HFFc6 (cell line): ENCODE measurements at regions not wholly inside any gene's neighbourhood (a gene's known extent, or its start where the extent isn't known, plus 50 kb on each side); places are given as distances from the start of the nearest gene placed in this dataset.

Experiments used
- DNase-seq: peaks from one replicate; pipeline ENCODE4 v3.0.0-alpha.2; 2018
- H3K27ac Mint-ChIP-seq: 2 replicates; pipeline ENCODE4 v1.8.0; 2020; ENCODE audit warnings: mild to moderate bottlenecking, mixed read lengths
- H3K27me3 Mint-ChIP-seq: 2 replicates; pipeline ENCODE4 v1.8.0; 2021; ENCODE audit warnings: mild to moderate bottlenecking, moderate library complexity, mixed read lengths; ENCODE audit not compliant: insufficient read depth
- H3K36me3 Mint-ChIP-seq: 2 replicates; pipeline ENCODE4 v1.8.0; 2021; ENCODE audit warnings: low read depth, mixed read lengths
- H3K4me1 Mint-ChIP-seq: 2 replicates; pipeline ENCODE4 v1.8.0; 2020; ENCODE audit warnings: low read depth, mixed read lengths
- H3K4me3 Mint-ChIP-seq: 2 replicates; pipeline ENCODE4 v1.8.0; 2020; ENCODE audit warnings: mild to moderate bottlenecking, moderate library complexity, mixed read lengths
- H3K9me3 Mint-ChIP-seq: 2 replicates; pipeline ENCODE4 v1.8.0; 2020; ENCODE audit warnings: mild to moderate bottlenecking, mixed read lengths
- TF ChIP-seq, protein P1 (sequence below): fragments of 200-600 bp; sonication (generic); IDR thresholded peaks from 2 replicates; pipeline ENCODE4 v1.5.0; 2021; ENCODE audit warnings: antibody characterized with exemption, mild to moderate bottlenecking

DNA sequence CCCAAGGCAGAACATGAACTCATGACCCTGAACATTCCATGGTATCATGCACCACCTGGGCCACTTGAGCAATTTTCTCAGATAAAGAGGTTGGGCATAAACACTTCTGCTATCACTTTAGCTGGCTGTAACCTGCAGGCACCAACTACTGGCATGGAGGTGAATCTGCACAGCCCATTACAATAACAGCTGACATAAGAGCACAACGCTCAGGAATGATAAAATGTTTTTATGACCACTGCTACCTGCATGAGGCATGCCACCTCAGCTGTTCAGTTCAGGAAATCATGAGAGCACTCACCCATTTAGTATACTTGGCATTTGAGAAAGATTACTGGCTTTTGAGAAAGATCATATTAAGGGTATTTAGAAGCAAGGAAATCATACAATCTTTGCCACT is 85.7 kb upstream of the SPIN4 start:
- Mint-ChIP-seq H3K27me3 (no peaks in the 10 kb centered on the region), H3K4me3 (no peak overlapping the region), H3K9me3 (no peaks in the 10 kb centered on the region), H3K27ac (no peak overlapping the region), H3K36me3 (no peaks in the 10 kb centered on the region), H3K4me1 (no peaks in the 10 kb centered on the region)
- TF ChIP-seq, protein P1, sequence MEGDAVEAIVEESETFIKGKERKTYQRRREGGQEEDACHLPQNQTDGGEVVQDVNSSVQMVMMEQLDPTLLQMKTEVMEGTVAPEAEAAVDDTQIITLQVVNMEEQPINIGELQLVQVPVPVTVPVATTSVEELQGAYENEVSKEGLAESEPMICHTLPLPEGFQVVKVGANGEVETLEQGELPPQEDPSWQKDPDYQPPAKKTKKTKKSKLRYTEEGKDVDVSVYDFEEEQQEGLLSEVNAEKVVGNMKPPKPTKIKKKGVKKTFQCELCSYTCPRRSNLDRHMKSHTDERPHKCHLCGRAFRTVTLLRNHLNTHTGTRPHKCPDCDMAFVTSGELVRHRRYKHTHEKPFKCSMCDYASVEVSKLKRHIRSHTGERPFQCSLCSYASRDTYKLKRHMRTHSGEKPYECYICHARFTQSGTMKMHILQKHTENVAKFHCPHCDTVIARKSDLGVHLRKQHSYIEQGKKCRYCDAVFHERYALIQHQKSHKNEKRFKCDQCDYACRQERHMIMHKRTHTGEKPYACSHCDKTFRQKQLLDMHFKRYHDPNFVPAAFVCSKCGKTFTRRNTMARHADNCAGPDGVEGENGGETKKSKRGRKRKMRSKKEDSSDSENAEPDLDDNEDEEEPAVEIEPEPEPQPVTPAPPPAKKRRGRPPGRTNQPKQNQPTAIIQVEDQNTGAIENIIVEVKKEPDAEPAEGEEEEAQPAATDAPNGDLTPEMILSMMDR = no peak
- no peak for DNase-seq

DNA sequence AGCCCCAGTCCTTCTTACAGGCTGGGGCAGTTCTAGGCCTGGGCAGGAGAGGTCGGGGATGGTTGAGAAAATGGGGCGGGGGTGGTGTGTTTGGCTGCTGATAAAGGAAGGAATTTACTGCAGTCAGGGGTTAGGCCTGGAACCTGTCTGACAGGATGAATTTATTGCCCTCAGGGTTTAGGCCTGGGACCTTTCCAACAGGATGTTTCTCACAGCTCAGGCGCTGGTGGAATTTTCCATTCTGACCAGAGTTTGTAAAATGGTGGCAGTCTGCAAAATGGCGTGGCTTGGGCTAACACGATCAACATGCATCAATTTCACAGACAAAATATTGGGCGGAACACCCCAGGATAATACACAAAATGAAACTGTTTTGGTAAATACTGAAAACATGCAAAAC is 83.5 kb upstream of the SPIN4 start:
- DNase-seq = no peak
- H3K27me3 Mint-ChIP-seq = no peaks in the 10 kb centered on the region
- no peaks in the 10 kb centered on the region for H3K36me3 Mint-ChIP-seq
- TF ChIP-seq, protein P1 = no peak
- H3K27ac Mint-ChIP-seq = no peak overlapping the region
- no peaks in the 10 kb centered on the region for H3K9me3 Mint-ChIP-seq
- H3K4me1 Mint-ChIP-seq = no peaks in the 10 kb centered on the region
- H3K4me3 Mint-ChIP-seq = no peak overlapping the region

DNA sequence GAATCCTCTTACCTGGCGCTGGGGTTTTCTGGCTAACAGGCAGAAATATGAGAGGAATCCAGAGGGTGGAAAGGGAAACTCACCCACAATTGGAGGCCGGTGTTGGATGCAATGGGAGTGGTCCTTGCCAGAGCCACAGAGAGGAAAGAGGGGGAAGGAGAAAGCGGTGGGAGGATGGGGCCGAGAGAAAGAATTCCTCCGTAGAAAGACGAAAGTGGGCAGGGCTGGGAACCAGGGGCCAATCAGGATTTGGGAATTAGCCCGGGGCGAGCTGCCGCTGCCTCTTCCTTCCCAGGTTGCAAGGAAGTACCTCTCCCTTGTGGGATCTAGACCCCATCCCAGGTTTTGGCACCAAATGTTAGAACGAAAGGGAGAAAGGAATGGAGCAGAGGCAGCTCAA is 83.1 kb upstream of the SPIN4 start:
- DNase-seq = no peak
- no peaks in the 10 kb centered on the region for H3K36me3 Mint-ChIP-seq
- no peak overlapping the region for H3K27ac Mint-ChIP-seq
- H3K27me3 Mint-ChIP-seq = no peaks in the 10 kb centered on the region
- no peaks in the 10 kb centered on the region for H3K4me1 Mint-ChIP-seq
- H3K9me3 Mint-ChIP-seq = no peaks in the 10 kb centered on the region
- no peak overlapping the region for H3K4me3 Mint-ChIP-seq
- TF ChIP-seq, protein P1 = no peak

DNA sequence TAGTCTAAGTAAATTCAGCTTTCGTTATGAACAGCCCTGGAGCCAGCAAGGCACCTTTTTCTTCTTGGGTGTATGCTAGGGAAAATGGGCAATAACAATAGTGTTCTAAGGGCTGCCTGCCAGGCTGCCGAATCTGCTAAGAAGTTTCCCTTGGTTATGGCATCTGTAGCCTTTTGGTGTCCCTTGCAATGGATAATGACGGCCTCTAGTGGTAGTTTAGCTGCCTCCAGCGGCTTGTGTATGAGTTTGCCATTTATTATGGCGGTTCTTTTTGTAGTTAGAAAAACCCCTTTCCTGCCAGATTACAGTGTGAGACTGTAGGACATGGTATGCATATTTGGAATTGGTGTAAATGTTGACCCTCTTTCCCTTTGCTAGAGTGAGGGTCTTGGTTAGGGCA is 78.9 kb upstream of the SPIN4 start:
- Mint-ChIP-seq H3K36me3 (no peaks in the 10 kb centered on the region), H3K9me3 (no peaks in the 10 kb centered on the region), H3K27ac (no peak overlapping the region), H3K27me3 (no peaks in the 10 kb centered on the region), H3K4me1 (no peaks in the 10 kb centered on the region), H3K4me3 (no peak overlapping the region)
- no peak for DNase-seq
- TF ChIP-seq, protein P1 = no peak

DNA sequence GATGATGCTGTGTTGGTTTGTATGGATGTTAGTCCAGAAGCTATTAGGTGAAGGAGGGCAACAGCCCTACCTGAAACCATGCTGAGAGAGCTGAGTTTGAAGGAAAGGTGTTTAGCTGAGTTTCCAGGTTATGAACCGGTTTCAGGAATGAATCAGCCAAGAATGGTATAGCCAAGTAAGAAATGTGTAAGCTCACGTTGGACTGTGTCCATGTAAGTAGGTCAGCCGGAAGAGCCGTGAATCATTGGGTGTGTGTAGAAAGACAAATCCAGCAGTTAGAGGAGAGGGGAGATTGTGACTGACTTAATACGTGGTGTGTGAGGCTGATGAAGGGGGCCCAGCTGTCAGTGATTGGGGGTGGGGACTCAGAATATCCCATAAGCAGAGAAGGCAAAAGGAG is 77.2 kb upstream of the SPIN4 start:
- TF ChIP-seq, protein P1 = no peak
- Mint-ChIP-seq H3K27ac (no peak overlapping the region), H3K36me3 (peaks cover 9% of the 10 kb centered on the region; the same call in 1 of the 2 replicates), H3K27me3 (no peaks in the 10 kb centered on the region), H3K9me3 (no peaks in the 10 kb centered on the region), H3K4me3 (no peak overlapping the region), H3K4me1 (no peaks in the 10 kb centered on the region)
- no peak for DNase-seq

DNA sequence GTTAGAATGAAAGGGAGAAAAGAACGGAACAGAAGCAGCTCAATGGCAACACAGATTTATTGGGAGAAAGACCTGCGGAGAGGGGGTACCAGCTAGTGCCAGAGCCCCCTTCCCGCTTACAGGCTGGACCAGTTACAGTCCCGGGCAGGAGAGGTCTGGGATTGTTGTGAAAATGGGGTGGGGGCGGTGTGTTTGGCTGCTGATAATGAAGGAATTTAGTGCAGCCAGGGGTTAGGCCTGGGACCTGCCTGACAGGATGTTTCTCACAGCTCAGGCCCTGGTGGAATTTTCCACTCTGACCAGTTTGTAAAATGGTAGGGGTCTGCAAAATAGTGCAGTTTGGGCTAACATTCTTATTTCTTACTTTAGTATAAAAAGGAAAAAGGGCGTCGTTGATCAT is 75.4 kb upstream of the SPIN4 start:
- Mint-ChIP-seq H3K27ac (no peak overlapping the region), H3K36me3 (peaks cover 10% of the 10 kb centered on the region; the same call in 1 of the 2 replicates), H3K9me3 (no peaks in the 10 kb centered on the region), H3K4me1 (no peaks in the 10 kb centered on the region), H3K4me3 (no peak overlapping the region), H3K27me3 (no peaks in the 10 kb centered on the region)
- TF ChIP-seq, protein P1 = no peak
- no peak for DNase-seq
